ENCODE measurements at regions not wholly inside any gene's neighbourhood (a gene's known extent, or its start where the extent isn't known, plus 50 kb on each side); places are given as distances from the start of the nearest gene placed in this dataset.
A peak's percentile ranks its signal among the peaks of the same experiment; 100 is the strongest.
"Not testable (repeated sequence)": the region's sequence is repeated elsewhere in the genome, so short reads cannot be mapped to it uniquely, and the experiment has no call there.

- Mint-ChIP-seq H3K27ac (no peak overlapping the region), H3K4me3 (no peak overlapping the region), H3K4me1 (no peaks in the 10 kb centered on the region), H3K9me3 (peaks cover 0 to 9% (median 5%) of the 10 kb centered on the region in 7 donors), H3K36me3 (no peaks in the 10 kb centered on the region), H3K27me3 (no peaks in the 10 kb centered on the region)
- DNase-seq (no peak), ATAC-seq (ENCODE audit: low read depth in 2 of 2) (no peak)
Measured at GRCh38 chr6:22124756-22125155, 172.1 kb downstream of the PRL start.

GRCh38 chr6:22126910-22127309 lies 169.9 kb downstream of the PRL start:
- peaks cover 0 to 4% of the 10 kb centered on the region in 2 donors for H3K36me3 Mint-ChIP-seq
- peaks cover 5 to 14% (median 12%) of the 10 kb centered on the region in 7 donors for H3K9me3 Mint-ChIP-seq
- no peak overlapping the region for H3K4me3 Mint-ChIP-seq
- DNase-seq (no peak), ATAC-seq (ENCODE audit: low read depth in 2 of 2) (no peak)
- no peak overlapping the region for H3K27ac Mint-ChIP-seq
- no peaks in the 10 kb centered on the region for H3K4me1 Mint-ChIP-seq
- no peaks in the 10 kb centered on the region for H3K27me3 Mint-ChIP-seq

GRCh38 chr6:22129751-22130150 lies 167.1 kb downstream of the PRL start:
- DNase-seq (no peak), ATAC-seq (ENCODE audit: low read depth in 2 of 2) (no peak)
- Mint-ChIP-seq H3K4me3 (no peak overlapping the region), H3K27me3 (no peaks in the 10 kb centered on the region), H3K36me3 (peaks cover 0 to 4% of the 10 kb centered on the region in 2 donors), H3K9me3 (peaks cover 10 to 15% (median 13%) of the 10 kb centered on the region in 7 donors), H3K4me1 (no peaks in the 10 kb centered on the region), H3K27ac (no peak overlapping the region)

- no peaks in the 10 kb centered on the region for H3K4me1 Mint-ChIP-seq
Measured at GRCh38 chr6:22132656-22133055, 164.2 kb downstream of the PRL start.

GRCh38 chr6:22133357-22133756 lies 163.5 kb downstream of the PRL start:
- Mint-ChIP-seq H3K9me3 (peaks cover 5 to 15% (median 6%) of the 10 kb centered on the region in 7 donors), H3K27ac (no peak overlapping the region), H3K36me3 (peaks cover 0 to 4% of the 10 kb centered on the region in 2 donors), H3K27me3 (no peaks in the 10 kb centered on the region), H3K4me3 (no peak overlapping the region), H3K4me1 (no peaks in the 10 kb centered on the region)
- ATAC-seq (ENCODE audit: low read depth in 2 of 2) = no peak
- no peak for DNase-seq

More at GRCh38 chr6:22132656-22133055, 164.2 kb downstream of the PRL start:
- Mint-ChIP-seq H3K4me3 (no peak overlapping the region), H3K27ac (no peak overlapping the region), H3K27me3 (no peaks in the 10 kb centered on the region), H3K36me3 (peaks cover 0 to 4% of the 10 kb centered on the region in 2 donors), H3K9me3 (peaks cover 5 to 15% (median 8%) of the 10 kb centered on the region in 7 donors)
- ATAC-seq (ENCODE audit: low read depth in 2 of 2) (no peak), DNase-seq (no peak)

GRCh38 chr6:22134308-22134707 lies 162.5 kb downstream of the PRL start:
- Mint-ChIP-seq H3K27ac (no peak overlapping the region), H3K27me3 (no peaks in the 10 kb centered on the region)
- ATAC-seq (ENCODE audit: low read depth in 2 of 2) = no peak

GRCh38 chr6:22135395-22135794 lies 161.4 kb downstream of the PRL start:
- DNase-seq (no peak), ATAC-seq (ENCODE audit: low read depth in 2 of 2) (no peak)
- Mint-ChIP-seq H3K36me3 (peaks cover 0 to 4% of the 10 kb centered on the region in 2 donors), H3K4me3 (no peak overlapping the region), H3K4me1 (no peaks in the 10 kb centered on the region), H3K9me3 (peaks cover 3 to 11% (median 6%) of the 10 kb centered on the region in 7 donors), H3K27me3 (no peaks in the 10 kb centered on the region), H3K27ac (no peak overlapping the region)

More at GRCh38 chr6:22134308-22134707, 162.5 kb downstream of the PRL start:
- Mint-ChIP-seq H3K4me3 (no peak overlapping the region), H3K4me1 (no peaks in the 10 kb centered on the region), H3K9me3 (peaks cover 4 to 15% (median 6%) of the 10 kb centered on the region in 7 donors), H3K36me3 (peaks cover 0 to 4% of the 10 kb centered on the region in 2 donors)
- no peak for DNase-seq

- not testable (repeated sequence) for H3K4me3 Mint-ChIP-seq; H3K27ac Mint-ChIP-seq; H3K9me3 Mint-ChIP-seq; H3K4me1 Mint-ChIP-seq; ATAC-seq (ENCODE audit: low read depth in 2 of 2); DNase-seq; H3K27me3 Mint-ChIP-seq; H3K36me3 Mint-ChIP-seq
Measured at GRCh38 chr6:22140736-22141135, 156.1 kb downstream of the PRL start.

- H3K4me3 Mint-ChIP-seq = no peak overlapping the region
- ATAC-seq (ENCODE audit: low read depth in 2 of 2) (no peak), DNase-seq (no peak)
- H3K27ac Mint-ChIP-seq = no peak overlapping the region
- H3K27me3 Mint-ChIP-seq = no peaks in the 10 kb centered on the region
- H3K4me1 Mint-ChIP-seq = peaks cover 0 to 3% (median 0%) of the 10 kb centered on the region in 3 donors
- H3K36me3 Mint-ChIP-seq = no peaks in the 10 kb centered on the region
- no peaks in the 10 kb centered on the region for H3K9me3 Mint-ChIP-seq
Measured at GRCh38 chr6:22141241-22141745, 155.5 kb downstream of the PRL start.

GRCh38 chr6:22142856-22143255 lies 154.0 kb downstream of the PRL start:
- H3K4me1 Mint-ChIP-seq = peaks cover 11 to 12% (median 12%) of the 10 kb centered on the region in 3 donors
- H3K4me3 Mint-ChIP-seq = no peak overlapping the region
- H3K27me3 Mint-ChIP-seq = peaks cover 0 to 11% (median 7%) of the 10 kb centered on the region in 3 donors
- peak overlapping the region in 2 of 6 donors; percentile 29 to 79 for H3K27ac Mint-ChIP-seq
- ATAC-seq (ENCODE audit: low read depth in 2 of 2) (no peak), DNase-seq (no peak)
- no peaks in the 10 kb centered on the region for H3K9me3 Mint-ChIP-seq
- no peaks in the 10 kb centered on the region for H3K36me3 Mint-ChIP-seq

GRCh38 chr6:22145376-22145775 lies 151.5 kb downstream of the PRL start:
- H3K36me3 Mint-ChIP-seq = no peaks in the 10 kb centered on the region
- DNase-seq = no peak
- H3K4me3 Mint-ChIP-seq = no peak overlapping the region
- H3K9me3 Mint-ChIP-seq = no peaks in the 10 kb centered on the region
- peaks cover 9 to 19% (median 16%) of the 10 kb centered on the region in 3 donors for H3K27me3 Mint-ChIP-seq
- no peak overlapping the region for H3K27ac Mint-ChIP-seq
- ATAC-seq (ENCODE audit: low read depth in 2 of 2) = no peak
- peaks cover 13 to 15% (median 14%) of the 10 kb centered on the region in 3 donors for H3K4me1 Mint-ChIP-seq

- ATAC-seq (ENCODE audit: low read depth in 2 of 2) = no peak
- H3K36me3 Mint-ChIP-seq = no peaks in the 10 kb centered on the region
- peak overlapping the region in 1 of 8 donors; percentile 26 for H3K4me3 Mint-ChIP-seq
- H3K27me3 Mint-ChIP-seq = peaks cover 9 to 19% (median 16%) of the 10 kb centered on the region in 3 donors
- H3K4me1 Mint-ChIP-seq = peaks cover 13 to 15% (median 14%) of the 10 kb centered on the region in 3 donors
- no peak for DNase-seq
- no peaks in the 10 kb centered on the region for H3K9me3 Mint-ChIP-seq
- no peak overlapping the region for H3K27ac Mint-ChIP-seq
Measured at GRCh38 chr6:22145823-22146677, 150.8 kb downstream of the PRL start.

GRCh38 chr6:22146678-22146930 lies 150.2 kb downstream of the PRL start:
- H3K4me1 Mint-ChIP-seq = peaks cover 13 to 15% (median 14%) of the 10 kb centered on the region in 3 donors
- DNase-seq = no peak
- H3K27ac Mint-ChIP-seq = peak overlapping the region in 1 of 6 donors; percentile 60

More at GRCh38 chr6:22146678-22146930, 150.2 kb downstream of the PRL start:
- peaks cover 9 to 19% (median 16%) of the 10 kb centered on the region in 3 donors for H3K27me3 Mint-ChIP-seq
- H3K9me3 Mint-ChIP-seq = no peaks in the 10 kb centered on the region
- H3K4me3 Mint-ChIP-seq = peak overlapping the region in 1 of 8 donors; percentile 68
- no peak for ATAC-seq (ENCODE audit: low read depth in 2 of 2)
- H3K36me3 Mint-ChIP-seq = no peaks in the 10 kb centered on the region
